RWPE2 (cell line): ENCODE measurements at regions not wholly inside any gene's neighbourhood (a gene's known extent, or its start where the extent isn't known, plus 50 kb on each side); places are given as distances from the start of the nearest gene placed in this dataset.

Experiments
- ATAC-seq: fragments of 200-7000 bp; cut with Tn5 transposase; 3 replicates; pipeline ENCODE4 v1.9.1; 2021; ENCODE audit warnings: low read depth
- DNase-seq: peaks from one replicate; pipeline ENCODE4 v3.0.0-alpha.2; 2020; ENCODE audit warnings: low spot score
- H3K27ac ChIP-seq: fragments of 450-650 bp; 2 replicates; pipeline ENCODE4 v1.5.1; 2017; ENCODE audit warnings: mild to moderate bottlenecking; ENCODE audit not compliant: poor library complexity, severe bottlenecking
- H3K27me3 ChIP-seq: fragments of 250-450 bp; sonication (Bioruptor Pico); 2 replicates; pipeline ENCODE4 v1.5.1; 2021; ENCODE audit warnings: mild to moderate bottlenecking, moderate library complexity; ENCODE audit not compliant: insufficient read depth, poor library complexity, severe bottlenecking
- H3K36me3 ChIP-seq: fragments of 250-450 bp; sonication (Bioruptor Pico); 2 replicates; pipeline ENCODE4 v1.5.1; 2020; ENCODE audit warnings: low read depth, mild to moderate bottlenecking, moderate library complexity
- H3K4me1 ChIP-seq: fragments of 250-450 bp; sonication (Bioruptor Pico); 2 replicates; pipeline ENCODE4 v1.5.1; 2021; ENCODE audit warnings: mild to moderate bottlenecking, moderate library complexity; ENCODE audit not compliant: insufficient read depth, poor library complexity, severe bottlenecking
- H3K4me3 ChIP-seq: fragments of 250-450 bp; sonication (Bioruptor Pico); 2 replicates; pipeline ENCODE4 v1.5.1; 2021; ENCODE audit warnings: mild to moderate bottlenecking, moderate library complexity; ENCODE audit not compliant: severe bottlenecking
- H3K9me3 ChIP-seq: fragments of 250-450 bp; sonication (Bioruptor Pico); 2 replicates; pipeline ENCODE4 v1.5.1; 2021; ENCODE audit warnings: mild to moderate bottlenecking, moderate library complexity; ENCODE audit not compliant: severe bottlenecking
- CTCF ChIP-seq: fragments of 450-650 bp; IDR thresholded peaks from one replicate; pipeline ENCODE4 v1.5.1; 2017; ENCODE audit warnings: mild to moderate bottlenecking, moderate library complexity; ENCODE audit not compliant: poor library complexity, severe bottlenecking

GRCh38 chr19:31894451-31894850 lies 451.0 kb upstream of the ZNF507 start:
- no peak for ATAC-seq
- DNase-seq, result no peak
- no peak for TF ChIP-seq CTCF
- H3K27ac ChIP-seq, result no peak overlapping the region
- no peaks in the 10 kb centered on the region for H3K36me3 ChIP-seq
- H3K9me3 ChIP-seq, result peaks cover 2% of the 10 kb centered on the region
- no peaks in the 10 kb centered on the region for H3K4me1 ChIP-seq
- no peak overlapping the region for H3K4me3 ChIP-seq
- H3K27me3 ChIP-seq, result peaks cover 3% of the 10 kb centered on the region

- DNase-seq (no peak), ATAC-seq (no peak)
- TF ChIP-seq CTCF, result no peak
- H3K4me1 ChIP-seq, result no peaks in the 10 kb centered on the region
- H3K9me3 ChIP-seq, result peaks cover 2% of the 10 kb centered on the region
- H3K4me3 ChIP-seq, result no peak overlapping the region
- no peaks in the 10 kb centered on the region for H3K36me3 ChIP-seq
- no peak overlapping the region for H3K27ac ChIP-seq
- peaks cover 3% of the 10 kb centered on the region for H3K27me3 ChIP-seq
Observed at GRCh38 chr19:31897292-31897691, 448.1 kb upstream of the ZNF507 start.

- Histone ChIP-seq H3K9me3 (no peaks in the 10 kb centered on the region), H3K4me3 (no peak overlapping the region), H3K27ac (no peak overlapping the region), H3K27me3 (no peaks in the 10 kb centered on the region), H3K36me3 (no peaks in the 10 kb centered on the region), H3K4me1 (no peaks in the 10 kb centered on the region)
- DNase-seq (no peak), ATAC-seq (no peak)
- no peak for TF ChIP-seq CTCF
Observed at GRCh38 chr19:31900991-31901390, 444.4 kb upstream of the ZNF507 start.

DNA sequence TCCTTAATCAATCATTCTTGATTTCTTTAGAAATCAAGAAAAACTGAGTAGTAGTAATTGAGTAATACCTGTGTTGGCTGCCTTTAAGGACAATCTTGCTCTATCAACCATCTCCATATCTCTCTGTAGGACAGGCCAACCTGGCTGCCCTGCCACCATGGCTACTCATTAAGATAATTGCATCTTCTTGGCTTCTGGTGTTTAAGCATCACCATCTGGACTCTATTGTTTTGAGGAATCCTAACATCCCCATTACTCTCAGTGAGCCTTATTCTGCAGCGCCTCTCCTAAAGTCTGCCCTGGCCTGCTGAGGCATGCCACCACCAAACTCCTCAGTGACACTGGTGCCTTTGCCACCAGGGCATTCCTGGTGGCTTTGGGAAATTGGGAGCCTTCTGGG lies 442.6 kb upstream of the ZNF507 start:
- ATAC-seq (no peak), DNase-seq (no peak)
- H3K27me3 ChIP-seq, result no peaks in the 10 kb centered on the region
- no peaks in the 10 kb centered on the region for H3K36me3 ChIP-seq
- no peaks in the 10 kb centered on the region for H3K9me3 ChIP-seq
- no peak overlapping the region for H3K27ac ChIP-seq
- H3K4me3 ChIP-seq, result no peak overlapping the region
- no peaks in the 10 kb centered on the region for H3K4me1 ChIP-seq
- no peak for TF ChIP-seq CTCF

GRCh38 chr19:31903979-31904378 lies 441.4 kb upstream of the ZNF507 start:
- no peak overlapping the region for H3K27ac ChIP-seq
- H3K27me3 ChIP-seq, result no peaks in the 10 kb centered on the region
- H3K9me3 ChIP-seq, result no peaks in the 10 kb centered on the region
- DNase-seq (no peak), ATAC-seq (no peak)
- H3K4me1 ChIP-seq, result no peaks in the 10 kb centered on the region
- H3K36me3 ChIP-seq, result no peaks in the 10 kb centered on the region
- no peak overlapping the region for H3K4me3 ChIP-seq
- no peak for TF ChIP-seq CTCF
